Smooth muscle cell (in vitro differentiated cells): ENCODE measurements at regions not wholly inside any gene's neighbourhood (a gene's known extent, or its start where the extent isn't known, plus 50 kb on each side); places are given as distances from the start of the nearest gene placed in this dataset. TPM values are rescaled to one million over a fixed set of nuclear protein-coding genes. Genes with fewer than 3 reads are reported as not detected.

Experiments used
- DNase-seq: peaks from one replicate; lab custom pipeline; 2025; ENCODE audit not compliant: unreplicated experiment; lab: John Stamatoyannopoulos, UW
- H2AFZ ChIP-seq: fragments of 200-600 bp; sonication (generic); 2 replicates; pipeline ENCODE4 v1.6.0; 2016; ENCODE audit warnings: antibody characterized with exemption, low read depth, mild to moderate bottlenecking
- H3F3A ChIP-seq: fragments of 200-600 bp; sonication (generic); 2 replicates; pipeline ENCODE4 v1.6.0; 2017; ENCODE audit warnings: antibody characterized with exemption, low read depth
- H3K27ac ChIP-seq: fragments of 200-600 bp; sonication (generic); 2 replicates; pipeline ENCODE4 v1.5.1; 2016; ENCODE audit warnings: low read depth, mild to moderate bottlenecking
- H3K27me3 ChIP-seq: fragments of 200-600 bp; sonication (generic); 2 replicates; pipeline ENCODE4 v1.6.1; 2016; ENCODE audit warnings: low read depth, mild to moderate bottlenecking
- H3K36me3 ChIP-seq: fragments of 200-600 bp; sonication (generic); 2 replicates; pipeline ENCODE4 v1.5.1; 2016; ENCODE audit warnings: low read depth
- H3K4me1 ChIP-seq: fragments of 200-600 bp; sonication (generic); 2 replicates; pipeline ENCODE4 v1.5.1; 2016; ENCODE audit warnings: low read depth
- H3K4me2 ChIP-seq: fragments of 200-600 bp; sonication (generic); 2 replicates; pipeline ENCODE4 v1.6.0; 2016; ENCODE audit warnings: mild to moderate bottlenecking
- H3K4me3 ChIP-seq: fragments of 200-600 bp; sonication (generic); 2 replicates; pipeline ENCODE4 v1.5.1; 2016; ENCODE audit warnings: mild to moderate bottlenecking
- H3K79me2 ChIP-seq: fragments of 200-600 bp; sonication (generic); 2 replicates; pipeline ENCODE4 v1.6.0; 2016; ENCODE audit warnings: low read depth, mild to moderate bottlenecking
- H3K9ac ChIP-seq: fragments of 200-600 bp; sonication (generic); 2 replicates; pipeline ENCODE4 v1.6.0; 2016; ENCODE audit warnings: low read depth
- H3K9me3 ChIP-seq: fragments of 200-600 bp; sonication (generic); replicated peaks from 2 replicates; pipeline ENCODE4 v1.5.1; 2016; ENCODE audit warnings: low read depth
- H4K20me1 ChIP-seq: fragments of 200-600 bp; sonication (generic); 2 replicates; pipeline ENCODE4 v1.6.0; 2016; ENCODE audit warnings: low read depth
- WGBS: methylation state at CpG from one replicate; pipeline ENCODE4 v1.1.7; 2016; ENCODE audit warnings: low lambda C conversion rate; 5-methylcytosine and 5-hydroxymethylcytosine counted together
- small RNA-seq: library from RNA; depleted of rRNA; stranded (forward); fragments of <200 nt; gene quantifications from one replicate; pipeline ENCODE3, GENCODE V24; 2014
- TF ChIP-seq, protein P1 (sequence below): fragments of 200-600 bp; sonication (generic); IDR thresholded peaks from 2 replicates; pipeline ENCODE4 v1.5.1; 2017; ENCODE audit warnings: borderline replicate concordance, mild to moderate bottlenecking, antibody characterized with exemption; ENCODE audit not compliant: insufficient read depth, poor library complexity, severe bottlenecking

- H3K27ac ChIP-seq = peak overlapping the region; percentile 46
- no peak for DNase-seq
- 52% methylated on average over 6 of the region's 6 CpGs for WGBS
- no peaks in the 10 kb centered on the region for H4K20me1 ChIP-seq
- H3K9ac ChIP-seq = no peak overlapping the region
- no peaks in the 10 kb centered on the region for H3K79me2 ChIP-seq
- no peak overlapping the region for H3K4me3 ChIP-seq
- H2AFZ ChIP-seq = peak overlapping the region; percentile 56
- peak overlapping the region; percentile 39 for H3K4me2 ChIP-seq
- H3K36me3 ChIP-seq = no peaks in the 10 kb centered on the region
- H3F3A ChIP-seq = no peaks in the 10 kb centered on the region
- TF ChIP-seq, protein P1, sequence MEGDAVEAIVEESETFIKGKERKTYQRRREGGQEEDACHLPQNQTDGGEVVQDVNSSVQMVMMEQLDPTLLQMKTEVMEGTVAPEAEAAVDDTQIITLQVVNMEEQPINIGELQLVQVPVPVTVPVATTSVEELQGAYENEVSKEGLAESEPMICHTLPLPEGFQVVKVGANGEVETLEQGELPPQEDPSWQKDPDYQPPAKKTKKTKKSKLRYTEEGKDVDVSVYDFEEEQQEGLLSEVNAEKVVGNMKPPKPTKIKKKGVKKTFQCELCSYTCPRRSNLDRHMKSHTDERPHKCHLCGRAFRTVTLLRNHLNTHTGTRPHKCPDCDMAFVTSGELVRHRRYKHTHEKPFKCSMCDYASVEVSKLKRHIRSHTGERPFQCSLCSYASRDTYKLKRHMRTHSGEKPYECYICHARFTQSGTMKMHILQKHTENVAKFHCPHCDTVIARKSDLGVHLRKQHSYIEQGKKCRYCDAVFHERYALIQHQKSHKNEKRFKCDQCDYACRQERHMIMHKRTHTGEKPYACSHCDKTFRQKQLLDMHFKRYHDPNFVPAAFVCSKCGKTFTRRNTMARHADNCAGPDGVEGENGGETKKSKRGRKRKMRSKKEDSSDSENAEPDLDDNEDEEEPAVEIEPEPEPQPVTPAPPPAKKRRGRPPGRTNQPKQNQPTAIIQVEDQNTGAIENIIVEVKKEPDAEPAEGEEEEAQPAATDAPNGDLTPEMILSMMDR = no peak
- H3K27me3 ChIP-seq = no peaks in the 10 kb centered on the region
- H3K4me1 ChIP-seq = no peaks in the 10 kb centered on the region
- no peaks in the 10 kb centered on the region for H3K9me3 ChIP-seq
Measured at GRCh38 chr14:38143659-38144505, 63.8 kb upstream of the SSTR1 start.

- TF ChIP-seq, protein P1 = no peak
- no peaks in the 10 kb centered on the region for H3F3A ChIP-seq
- no peak overlapping the region for H2AFZ ChIP-seq
- WGBS = 93% methylated on average over 4 of the region's 4 CpGs
- DNase-seq = no peak
- H3K27ac ChIP-seq = no peak overlapping the region
- no peaks in the 10 kb centered on the region for H4K20me1 ChIP-seq
- H3K27me3 ChIP-seq = no peaks in the 10 kb centered on the region
- no peaks in the 10 kb centered on the region for H3K36me3 ChIP-seq
- no peak overlapping the region for H3K9ac ChIP-seq
- no peaks in the 10 kb centered on the region for H3K9me3 ChIP-seq
- H3K4me2 ChIP-seq = no peak overlapping the region
- no peak overlapping the region for H3K4me3 ChIP-seq
- no peaks in the 10 kb centered on the region for H3K79me2 ChIP-seq
- no peaks in the 10 kb centered on the region for H3K4me1 ChIP-seq
Measured at GRCh38 chr14:38145142-38145541, 62.6 kb upstream of the SSTR1 start.

- Histone ChIP-seq H3K9ac (no peak overlapping the region), H3K36me3 (no peaks in the 10 kb centered on the region), H3K4me2 (no peak overlapping the region), H3K9me3 (no peaks in the 10 kb centered on the region), H2AFZ (no peak overlapping the region), H4K20me1 (no peaks in the 10 kb centered on the region), H3K27me3 (no peaks in the 10 kb centered on the region), H3K27ac (no peak overlapping the region), H3K79me2 (no peaks in the 10 kb centered on the region), H3F3A (no peaks in the 10 kb centered on the region), H3K4me1 (no peaks in the 10 kb centered on the region), H3K4me3 (no peak overlapping the region)
- TF ChIP-seq, protein P1 = no peak
- 93% methylated on average over 3 of the region's 3 CpGs for WGBS
- DNase-seq = no peak
Measured at GRCh38 chr14:38150075-38150474, 57.6 kb upstream of the SSTR1 start.

Small RNA genes in the stretch of these regions (small RNA-seq; reads per million reads assigned to genes)
- gene RF00406 (0.58 reads per million, percentile 20 among the genes with 10 or more reads in this experiment), gene RNU6-1277P (not detected)
